Hepatocyte (in vitro differentiated cells): ENCODE measurements at regions not wholly inside any gene's neighbourhood (a gene's known extent, or its start where the extent isn't known, plus 50 kb on each side); places are given as distances from the start of the nearest gene placed in this dataset.

ENCODE experiments used
- CTCF ChIP-seq: fragments of 200-600 bp; sonication (generic); IDR thresholded peaks from 2 replicates; pipeline ENCODE4 v1.5.1; 2016; ENCODE audit warnings: antibody characterized with exemption, mild to moderate bottlenecking; ENCODE audit not compliant: poor library complexity
- EZH2 ChIP-seq: fragments of 200-600 bp; sonication (generic); IDR thresholded peaks from 2 replicates; pipeline ENCODE4 v1.6.1; 2016; ENCODE audit warnings: antibody characterized with exemption, mild to moderate bottlenecking, borderline replicate concordance
- EZH2phosphoT487 ChIP-seq: fragments of 200-600 bp; sonication (generic); IDR thresholded peaks from one replicate; pipeline ENCODE4 v1.6.1; 2018; ENCODE audit warnings: antibody characterized with exemption, mild to moderate bottlenecking, low read depth, moderate library complexity; ENCODE audit not compliant: unreplicated experiment, severe bottlenecking

- no peak for TF ChIP-seq CTCF
- TF ChIP-seq EZH2phosphoT487, result no peak
- TF ChIP-seq EZH2, result no peak
Measured at GRCh38 chr10:126758867-126759266, 88.4 kb upstream of the C10orf90 start.
